PFSK-1 (cell line): ENCODE measurements at regions not wholly inside any gene's neighbourhood (a gene's known extent, or its start where the extent isn't known, plus 50 kb on each side); places are given as distances from the start of the nearest gene placed in this dataset.

Experiments used
- FOXP2 ChIP-seq: optimal IDR thresholded peaks from 2 replicates; pipeline ENCODE3; 2011; ENCODE audit warnings: borderline replicate concordance, control low read depth, inconsistent platforms; ENCODE audit not compliant: insufficient read depth; ENCODE audit errors: extremely low read length, extremely low read depth
- POLR2AphosphoS5 ChIP-seq: IDR thresholded peaks from 2 replicates; pipeline ENCODE4 v1.6.1; 2012; ENCODE audit warnings: low read depth, mild to moderate bottlenecking, control low read depth, low read length, moderate library complexity
- SIN3A ChIP-seq: IDR thresholded peaks from 2 replicates; pipeline ENCODE4 v1.6.1; 2012; ENCODE audit warnings: mild to moderate bottlenecking, low read length, moderate library complexity, borderline replicate concordance; ENCODE audit not compliant: insufficient read depth
- TAF1 ChIP-seq: IDR thresholded peaks from 2 replicates; pipeline ENCODE4 v1.6.1; 2012; ENCODE audit warnings: low read length, control low read depth, borderline replicate concordance; ENCODE audit not compliant: insufficient read depth
- TF ChIP-seq, protein P1 (sequence below), 2 experiments: IDR thresholded peaks; 2 replicates each; pipeline versions ENCODE4 v1.6.1 to v1.8.0; 2011 to 2012; ENCODE audit warnings: low read depth in 2 of 2, low read length in 2 of 2, control low read depth in 1 of 2, inconsistent platforms in 1 of 2, mild to moderate bottlenecking in 1 of 2, moderate library complexity in 1 of 2; ENCODE audit not compliant: insufficient read depth in 1 of 2

DNA sequence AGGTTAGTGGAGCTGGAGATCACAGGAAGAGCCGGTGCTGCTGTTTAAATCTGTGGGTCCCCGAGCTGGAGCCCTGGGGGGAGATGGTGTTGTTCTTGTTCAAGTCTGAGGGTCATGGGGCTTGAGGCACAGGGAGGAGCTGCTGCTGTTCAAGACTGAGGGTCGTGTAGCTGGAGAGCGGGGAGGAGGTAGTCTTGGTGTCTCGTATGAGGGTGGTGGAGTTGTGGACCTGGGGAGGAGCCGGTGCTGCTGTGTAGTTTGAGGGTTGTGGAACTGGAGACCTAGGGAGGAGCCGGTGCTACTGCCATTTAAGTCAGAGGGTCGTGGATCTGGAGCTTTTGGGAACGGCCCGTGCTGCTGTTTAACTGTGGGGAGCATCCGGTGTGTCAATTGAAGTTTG lies 112.2 kb upstream of the SULF2 start:
- TF ChIP-seq, protein P1, sequence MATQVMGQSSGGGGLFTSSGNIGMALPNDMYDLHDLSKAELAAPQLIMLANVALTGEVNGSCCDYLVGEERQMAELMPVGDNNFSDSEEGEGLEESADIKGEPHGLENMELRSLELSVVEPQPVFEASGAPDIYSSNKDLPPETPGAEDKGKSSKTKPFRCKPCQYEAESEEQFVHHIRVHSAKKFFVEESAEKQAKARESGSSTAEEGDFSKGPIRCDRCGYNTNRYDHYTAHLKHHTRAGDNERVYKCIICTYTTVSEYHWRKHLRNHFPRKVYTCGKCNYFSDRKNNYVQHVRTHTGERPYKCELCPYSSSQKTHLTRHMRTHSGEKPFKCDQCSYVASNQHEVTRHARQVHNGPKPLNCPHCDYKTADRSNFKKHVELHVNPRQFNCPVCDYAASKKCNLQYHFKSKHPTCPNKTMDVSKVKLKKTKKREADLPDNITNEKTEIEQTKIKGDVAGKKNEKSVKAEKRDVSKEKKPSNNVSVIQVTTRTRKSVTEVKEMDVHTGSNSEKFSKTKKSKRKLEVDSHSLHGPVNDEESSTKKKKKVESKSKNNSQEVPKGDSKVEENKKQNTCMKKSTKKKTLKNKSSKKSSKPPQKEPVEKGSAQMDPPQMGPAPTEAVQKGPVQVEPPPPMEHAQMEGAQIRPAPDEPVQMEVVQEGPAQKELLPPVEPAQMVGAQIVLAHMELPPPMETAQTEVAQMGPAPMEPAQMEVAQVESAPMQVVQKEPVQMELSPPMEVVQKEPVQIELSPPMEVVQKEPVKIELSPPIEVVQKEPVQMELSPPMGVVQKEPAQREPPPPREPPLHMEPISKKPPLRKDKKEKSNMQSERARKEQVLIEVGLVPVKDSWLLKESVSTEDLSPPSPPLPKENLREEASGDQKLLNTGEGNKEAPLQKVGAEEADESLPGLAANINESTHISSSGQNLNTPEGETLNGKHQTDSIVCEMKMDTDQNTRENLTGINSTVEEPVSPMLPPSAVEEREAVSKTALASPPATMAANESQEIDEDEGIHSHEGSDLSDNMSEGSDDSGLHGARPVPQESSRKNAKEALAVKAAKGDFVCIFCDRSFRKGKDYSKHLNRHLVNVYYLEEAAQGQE (IDR thresholded peaks at IDR 0.05; ENCODE audit: insufficient read depth in 1 of 2, low read depth in 2 of 2, low read length in 2 of 2): no peak
- TF ChIP-seq FOXP2 (no peak), TAF1 (no peak), SIN3A (no peak), POLR2AphosphoS5 (no peak)

DNA sequence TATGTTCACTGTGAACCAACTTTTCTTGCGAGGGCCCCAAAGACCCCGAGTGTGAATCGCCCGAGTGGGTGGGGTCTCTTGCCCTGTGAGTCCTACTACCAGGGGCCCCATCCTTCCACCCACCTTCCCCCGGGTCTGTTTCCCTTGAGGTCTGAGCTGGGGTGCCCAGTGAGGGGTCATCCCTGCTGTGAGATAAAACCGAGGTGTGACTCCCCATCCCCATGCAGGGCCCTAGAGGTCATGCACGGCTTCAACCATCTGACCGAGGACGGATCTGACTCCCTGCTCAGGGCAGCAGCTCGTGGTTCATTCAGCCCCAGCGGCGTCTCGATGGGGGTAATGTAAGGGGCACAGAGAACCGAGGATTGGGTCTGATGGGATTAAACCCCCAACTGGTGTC lies 103.1 kb upstream of the SULF2 start:
- TF ChIP-seq, protein P1 (IDR thresholded peaks at IDR 0.05; ENCODE audit: insufficient read depth in 1 of 2, low read depth in 2 of 2, low read length in 2 of 2): no peak

DNA sequence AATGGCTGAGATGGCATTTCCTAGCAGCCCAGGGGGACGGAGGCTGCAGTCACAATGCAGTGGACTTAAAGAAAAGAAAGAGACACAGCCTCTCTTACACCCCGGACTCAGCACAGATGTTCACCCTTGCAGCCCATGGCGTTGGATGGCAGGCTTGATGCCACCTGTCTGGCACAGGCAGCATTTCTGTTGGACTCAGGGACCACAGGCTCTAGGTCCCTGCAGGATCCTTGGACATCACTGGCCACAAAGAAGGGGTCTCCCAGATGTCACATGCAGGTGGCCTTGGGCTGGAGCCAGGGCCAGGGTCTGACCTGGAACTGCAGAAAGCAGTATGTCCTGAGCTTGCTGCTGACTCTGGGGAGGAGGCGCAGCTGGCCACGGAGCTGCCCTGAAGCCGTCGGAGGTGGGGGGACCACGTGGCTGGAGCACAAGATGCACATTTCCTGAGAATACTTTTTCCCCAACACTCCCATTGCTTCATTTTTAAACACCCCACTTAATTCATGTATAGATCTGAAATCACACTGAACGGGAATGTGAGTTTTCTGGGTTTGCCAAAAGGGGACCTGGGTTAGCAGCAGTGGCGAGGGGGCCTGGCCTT lies 102.3 kb upstream of the SULF2 start:
- no peak for TF ChIP-seq POLR2AphosphoS5
- no peak for TF ChIP-seq TAF1
- TF ChIP-seq, protein P1 (IDR thresholded peaks at IDR 0.05; ENCODE audit: insufficient read depth in 1 of 2, low read depth in 2 of 2, low read length in 2 of 2): no peak
- TF ChIP-seq SIN3A: no peak
- TF ChIP-seq FOXP2: no peak

DNA sequence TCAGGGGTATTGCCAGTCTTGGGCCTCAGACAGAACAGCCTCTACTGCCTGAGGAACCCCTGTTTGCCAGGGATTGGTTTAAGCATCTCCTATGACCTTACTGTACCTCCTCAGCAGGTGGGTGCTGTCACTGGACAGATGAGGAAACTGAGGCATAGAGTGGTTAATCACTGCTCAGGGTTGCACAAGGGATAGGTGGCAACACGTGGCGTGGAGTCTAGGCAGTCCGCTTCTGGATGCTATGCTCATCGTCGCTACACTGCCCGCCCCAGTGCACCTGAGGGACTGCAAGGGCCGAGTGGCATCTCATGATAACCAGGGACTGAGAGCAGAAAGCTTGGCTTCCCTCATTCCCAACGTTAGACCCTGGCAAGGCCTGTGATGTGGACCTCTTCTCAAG lies 101.8 kb upstream of the SULF2 start:
- TF ChIP-seq, protein P1 (IDR thresholded peaks at IDR 0.05; ENCODE audit: insufficient read depth in 1 of 2, low read depth in 2 of 2, low read length in 2 of 2): no peak
- no peak for TF ChIP-seq FOXP2
- TF ChIP-seq POLR2AphosphoS5: no peak
- TF ChIP-seq TAF1: no peak
- no peak for TF ChIP-seq SIN3A

DNA sequence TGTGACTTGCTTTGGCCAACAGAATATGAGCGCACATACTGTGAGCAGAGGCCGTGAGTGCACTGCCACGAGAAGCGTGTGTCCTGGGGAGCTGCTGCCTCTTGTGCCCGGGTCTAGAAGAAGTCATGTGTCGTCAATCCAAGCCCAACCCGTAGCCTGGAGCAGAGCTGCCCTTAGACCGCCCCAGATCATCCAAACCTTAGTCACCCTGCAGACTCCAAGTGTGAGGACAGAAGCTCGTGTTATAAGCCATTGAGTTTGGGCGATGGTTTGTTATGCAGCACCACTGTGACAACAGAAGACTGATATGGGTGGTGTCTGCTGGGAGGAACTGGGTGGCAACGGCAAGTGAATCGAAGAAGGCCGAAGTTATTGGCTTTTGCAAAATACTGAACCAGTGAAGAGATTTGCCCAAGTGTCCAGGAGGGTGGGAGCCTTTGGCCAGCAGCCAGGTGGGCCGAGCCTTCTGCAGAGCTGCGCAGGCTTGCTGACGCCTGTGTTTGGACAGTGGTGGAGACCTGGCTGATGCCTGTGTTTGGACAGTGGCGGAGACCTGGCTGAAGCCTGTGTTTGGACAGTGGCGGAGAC lies 101.3 kb upstream of the SULF2 start:
- TF ChIP-seq SIN3A (no peak), POLR2AphosphoS5 (no peak), TAF1 (no peak), FOXP2 (no peak)
- TF ChIP-seq, protein P1 (IDR thresholded peaks at IDR 0.05; ENCODE audit: insufficient read depth in 1 of 2, low read depth in 2 of 2, low read length in 2 of 2): no peak
